ENCODE measurements at regions not wholly inside any gene's neighbourhood (a gene's known extent, or its start where the extent isn't known, plus 50 kb on each side); places are given as distances from the start of the nearest gene placed in this dataset.

GRCh38 chr2:128465246-128466170 lies 146.8 kb upstream of the HS6ST1 start:
- Histone ChIP-seq H3K27me3 (no peaks in the 10 kb centered on the region), H3K9me3 (peaks cover 27% of the 10 kb centered on the region), H3K27ac (no peak overlapping the region), H3K4me1 (ENCODE audit: control insufficient read depth in 1 of 2, insufficient read depth in 1 of 2, low read depth in 1 of 2, low read length in 1 of 2) (no peaks in the 10 kb centered on the region), H3K36me3 (no peaks in the 10 kb centered on the region), H3K4me3 (ENCODE audit: low read depth in 1 of 2, low read length in 1 of 2) (no peak overlapping the region)
- no peak for TF ChIP-seq CTCF (IDR thresholded peaks at IDR 0.05)

- no peak for TF ChIP-seq CTCF (IDR thresholded peaks at IDR 0.05)
- Histone ChIP-seq H3K4me1 (ENCODE audit: control insufficient read depth in 1 of 2, insufficient read depth in 1 of 2, low read depth in 1 of 2, low read length in 1 of 2) (no peaks in the 10 kb centered on the region), H3K27me3 (no peaks in the 10 kb centered on the region), H3K36me3 (no peaks in the 10 kb centered on the region), H3K4me3 (ENCODE audit: low read depth in 1 of 2, low read length in 1 of 2) (no peak overlapping the region), H3K27ac (no peak overlapping the region), H3K9me3 (peaks cover 30% of the 10 kb centered on the region)
These were observed 147.7 kb upstream of the HS6ST1 start for GRCh38 chr2:128466376-128466775.

- no peak overlapping the region for H3K4me3 ChIP-seq (ENCODE audit: low read depth in 1 of 2, low read length in 1 of 2)
- no peaks in the 10 kb centered on the region for H3K4me1 ChIP-seq (ENCODE audit: control insufficient read depth in 1 of 2, insufficient read depth in 1 of 2, low read depth in 1 of 2, low read length in 1 of 2)
- no peaks in the 10 kb centered on the region for H3K27me3 ChIP-seq
- H3K36me3 ChIP-seq = no peaks in the 10 kb centered on the region
- no peak overlapping the region for H3K27ac ChIP-seq
- H3K9me3 ChIP-seq = peaks cover 30% of the 10 kb centered on the region
- TF ChIP-seq CTCF (IDR thresholded peaks at IDR 0.05) = no peak
These were observed 148.1 kb upstream of the HS6ST1 start for GRCh38 chr2:128466776-128467175.

- Histone ChIP-seq H3K9me3 (peaks cover 30% of the 10 kb centered on the region), H3K36me3 (no peaks in the 10 kb centered on the region), H3K27ac (no peak overlapping the region), H3K4me1 (ENCODE audit: control insufficient read depth in 1 of 2, insufficient read depth in 1 of 2, low read depth in 1 of 2, low read length in 1 of 2) (no peaks in the 10 kb centered on the region), H3K27me3 (peaks cover 6% of the 10 kb centered on the region), H3K4me3 (ENCODE audit: low read depth in 1 of 2, low read length in 1 of 2) (no peak overlapping the region)
- TF ChIP-seq CTCF (IDR thresholded peaks at IDR 0.05) = no peak
These were observed 148.8 kb upstream of the HS6ST1 start for GRCh38 chr2:128467321-128467969.

GRCh38 chr2:128468186-128468920 lies 149.7 kb upstream of the HS6ST1 start:
- no peaks in the 10 kb centered on the region for H3K4me1 ChIP-seq (ENCODE audit: control insufficient read depth in 1 of 2, insufficient read depth in 1 of 2, low read depth in 1 of 2, low read length in 1 of 2)
- no peaks in the 10 kb centered on the region for H3K36me3 ChIP-seq
- H3K4me3 ChIP-seq (ENCODE audit: low read depth in 1 of 2, low read length in 1 of 2) = no peak overlapping the region
- peaks cover 15% of the 10 kb centered on the region for H3K27me3 ChIP-seq
- peaks cover 30% of the 10 kb centered on the region for H3K9me3 ChIP-seq
- H3K27ac ChIP-seq = no peak overlapping the region
- TF ChIP-seq CTCF (IDR thresholded peaks at IDR 0.05) = no peak
